GM18868 (cell line): ENCODE measurements at regions not wholly inside any gene's neighbourhood (a gene's known extent, or its start where the extent isn't known, plus 50 kb on each side); places are given as distances from the start of the nearest gene placed in this dataset.
A peak's percentile ranks its signal among the peaks of the same experiment; 100 is the strongest.

Experiments
- ATAC-seq: cut with Tn5 transposase; IDR thresholded peaks from one replicate; pipeline ENCODE4 v1.9.1; 2021; ENCODE audit warnings: mild to moderate bottlenecking, moderate library complexity; ENCODE audit not compliant: unreplicated experiment

DNA sequence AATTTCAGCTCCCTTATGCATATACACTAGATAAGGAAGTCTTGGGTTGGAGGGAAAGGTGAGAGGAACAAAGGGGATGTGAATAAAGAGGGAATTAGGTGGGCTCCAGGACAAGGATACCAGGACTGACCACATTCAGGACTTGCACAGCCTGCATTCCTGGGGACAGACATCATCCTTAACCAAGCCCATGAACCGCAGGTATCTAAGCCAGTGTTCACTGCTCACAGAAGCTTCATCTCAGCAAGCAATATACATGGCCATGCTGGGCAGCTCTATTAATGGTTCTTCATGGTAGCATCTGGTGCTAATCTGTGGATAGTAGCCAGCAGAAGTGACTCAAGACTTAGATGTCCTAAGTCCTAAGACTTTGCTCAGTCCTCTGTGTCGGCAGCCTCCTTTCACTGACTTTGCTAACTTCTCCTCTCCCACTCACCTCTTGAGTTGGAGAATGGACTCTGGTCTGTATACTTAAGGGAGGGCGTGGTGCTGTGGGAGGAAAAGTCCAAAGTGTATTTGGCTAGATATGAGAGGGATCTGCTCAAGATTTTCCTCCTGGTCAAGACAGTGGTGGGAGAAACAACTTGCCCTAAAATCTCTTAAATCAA, 136.1 kb downstream of the ASCL1 start:
- ATAC-seq, result no peak

DNA sequence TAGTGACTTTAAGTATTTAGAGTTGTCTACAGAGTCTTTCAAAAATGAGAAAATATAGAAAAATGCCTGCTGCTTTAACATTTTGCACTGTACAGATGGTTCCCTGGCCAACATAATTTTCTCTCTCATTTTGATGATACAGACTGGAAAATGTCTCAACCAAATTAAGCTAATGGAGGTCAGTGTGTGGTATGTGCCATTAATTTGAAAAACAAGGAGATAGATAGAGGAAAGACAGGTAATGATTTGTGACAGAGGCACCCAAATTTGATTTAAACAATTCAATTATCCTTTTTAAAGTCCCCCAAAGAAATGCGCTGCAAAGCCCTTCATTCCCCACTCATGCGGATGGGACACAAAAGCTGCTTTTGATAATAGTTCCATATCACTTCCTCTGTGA, 140.0 kb downstream of the ASCL1 start:
- ATAC-seq, result no peak

DNA sequence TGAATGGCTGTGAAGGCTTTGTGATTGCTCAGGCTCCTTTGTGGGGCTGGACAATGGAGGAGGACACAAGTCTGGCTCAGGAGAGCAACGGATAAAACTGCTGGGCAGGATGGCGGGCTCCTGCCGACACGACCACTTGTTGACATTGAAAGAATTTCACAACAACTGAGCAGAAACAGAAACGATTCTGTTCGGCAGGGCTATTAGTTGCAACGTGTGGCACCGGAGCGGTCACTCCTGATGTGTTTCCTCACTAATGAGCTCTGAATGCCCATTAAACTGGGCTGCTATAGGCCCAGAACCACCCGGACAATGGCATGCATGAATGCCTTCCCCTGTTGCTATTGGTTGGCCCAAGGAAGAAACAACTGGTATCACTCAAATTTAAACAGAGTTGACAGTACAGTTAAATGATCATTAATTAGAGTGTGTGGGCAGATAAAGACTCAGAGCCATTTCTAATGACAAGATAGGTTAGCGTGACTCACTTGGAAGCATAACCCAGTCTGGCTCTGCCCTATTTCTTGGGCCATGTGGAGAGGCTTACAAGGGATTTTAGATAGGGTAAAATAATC, 142.9 kb downstream of the ASCL1 start:
- no peak for ATAC-seq

DNA sequence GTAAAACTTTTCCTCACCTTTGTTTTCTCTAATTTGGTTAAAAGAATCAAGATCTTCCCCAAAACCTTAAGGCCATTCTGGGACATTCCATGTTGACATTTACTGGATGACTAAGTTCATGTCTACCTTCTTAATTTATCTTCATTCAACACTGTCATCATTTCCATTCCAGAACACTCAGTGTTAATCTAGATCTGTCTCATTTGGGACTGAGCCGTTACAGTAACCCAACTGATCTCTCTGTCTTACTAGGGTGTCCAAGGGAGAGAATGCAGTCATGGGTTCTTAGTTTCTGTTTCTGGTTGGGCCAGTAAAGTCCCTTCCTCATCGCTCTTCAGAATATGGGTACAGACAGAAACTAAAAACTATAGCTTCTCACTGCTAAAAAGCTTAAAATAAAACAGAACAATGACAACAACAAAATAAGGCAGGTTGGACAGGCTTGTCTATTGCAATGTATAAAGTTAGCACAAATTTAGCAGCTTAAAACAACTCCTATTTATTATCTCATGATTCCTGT, 144.8 kb downstream of the ASCL1 start:
- peak; percentile 81 for ATAC-seq

DNA sequence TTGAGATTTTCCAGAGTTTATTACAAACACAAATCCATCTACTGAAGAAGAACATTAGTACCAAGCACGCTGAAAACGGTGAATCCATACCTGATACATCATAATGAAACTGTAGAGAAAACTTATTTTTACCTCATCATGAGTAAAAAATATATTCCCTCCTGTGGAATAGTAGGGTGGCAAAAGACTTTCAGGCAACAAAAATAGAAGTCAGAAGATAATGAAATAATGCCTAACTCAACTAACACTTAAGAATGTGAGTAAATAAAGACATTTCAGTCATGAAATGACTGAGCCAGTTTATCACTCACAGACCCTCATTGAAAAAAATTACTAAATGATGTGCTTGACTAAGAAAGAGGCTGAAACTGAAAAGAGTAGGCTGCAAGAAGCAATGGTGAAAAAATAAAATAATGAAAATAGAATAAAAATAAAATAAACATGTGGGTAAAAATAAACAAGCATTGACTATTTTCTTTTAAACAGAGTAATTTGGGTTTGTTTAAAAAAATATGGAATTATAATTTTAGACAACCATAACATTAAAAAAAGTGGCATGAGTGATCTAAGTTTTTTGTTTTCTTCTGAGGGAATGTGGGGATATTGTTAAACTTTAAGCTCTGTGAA, 148.6 kb downstream of the ASCL1 start:
- ATAC-seq, result peak; percentile 58

DNA sequence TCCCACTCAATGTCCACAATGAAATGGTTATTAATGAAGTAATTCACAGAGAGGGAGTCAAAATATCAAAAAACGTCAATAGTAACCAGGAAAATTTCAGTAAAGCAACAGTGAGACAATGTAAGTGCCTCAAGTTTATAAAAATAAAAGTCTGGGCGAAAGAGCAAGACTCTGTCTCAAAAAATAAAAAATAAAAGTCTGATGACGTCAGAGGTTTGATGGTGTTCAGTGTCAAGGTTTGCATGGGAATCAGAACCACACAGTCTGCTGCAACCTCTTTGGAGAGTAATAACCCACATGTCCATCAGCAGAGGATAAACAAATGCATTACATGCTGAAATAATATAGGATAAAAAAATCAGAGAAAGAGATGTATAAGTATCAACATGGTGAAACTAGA, 152.4 kb downstream of the ASCL1 start:
- ATAC-seq, result no peak

DNA sequence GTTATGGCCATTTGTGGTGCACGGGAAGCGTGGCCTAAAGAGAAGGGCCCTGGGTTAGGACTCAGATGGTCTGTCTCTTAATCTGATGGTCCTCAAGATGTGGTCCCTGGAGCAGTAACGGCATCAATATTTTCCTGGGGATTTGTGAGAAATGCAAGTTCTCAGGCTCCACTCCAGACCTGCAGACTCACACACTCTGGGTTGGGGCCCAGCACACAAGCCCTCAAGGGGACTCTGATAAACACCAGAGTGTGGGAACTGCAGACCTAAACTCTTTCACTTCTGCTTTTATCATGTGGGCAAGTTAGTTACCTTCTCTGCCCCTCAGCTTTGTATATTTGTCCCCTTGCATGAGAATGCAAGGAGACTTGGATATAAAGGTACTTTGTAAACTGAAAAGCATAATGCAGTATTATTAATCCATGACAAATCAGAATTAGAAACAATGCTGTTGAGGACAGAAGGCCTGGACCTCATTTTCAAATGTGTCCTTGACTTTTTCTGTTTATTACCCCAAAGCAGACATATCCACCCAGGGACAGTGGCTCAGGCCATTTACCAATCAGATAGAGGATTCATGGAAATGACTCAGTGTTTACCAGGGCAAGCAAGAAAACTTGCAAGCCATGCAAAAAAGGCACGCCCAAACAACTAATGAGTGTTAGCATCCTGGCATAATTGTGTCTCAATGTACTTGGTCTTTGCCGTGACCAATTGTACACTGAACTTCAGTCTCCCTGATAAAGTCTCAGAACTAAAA, 157.0 kb downstream of the ASCL1 start:
- peak; percentile 98 for ATAC-seq

DNA sequence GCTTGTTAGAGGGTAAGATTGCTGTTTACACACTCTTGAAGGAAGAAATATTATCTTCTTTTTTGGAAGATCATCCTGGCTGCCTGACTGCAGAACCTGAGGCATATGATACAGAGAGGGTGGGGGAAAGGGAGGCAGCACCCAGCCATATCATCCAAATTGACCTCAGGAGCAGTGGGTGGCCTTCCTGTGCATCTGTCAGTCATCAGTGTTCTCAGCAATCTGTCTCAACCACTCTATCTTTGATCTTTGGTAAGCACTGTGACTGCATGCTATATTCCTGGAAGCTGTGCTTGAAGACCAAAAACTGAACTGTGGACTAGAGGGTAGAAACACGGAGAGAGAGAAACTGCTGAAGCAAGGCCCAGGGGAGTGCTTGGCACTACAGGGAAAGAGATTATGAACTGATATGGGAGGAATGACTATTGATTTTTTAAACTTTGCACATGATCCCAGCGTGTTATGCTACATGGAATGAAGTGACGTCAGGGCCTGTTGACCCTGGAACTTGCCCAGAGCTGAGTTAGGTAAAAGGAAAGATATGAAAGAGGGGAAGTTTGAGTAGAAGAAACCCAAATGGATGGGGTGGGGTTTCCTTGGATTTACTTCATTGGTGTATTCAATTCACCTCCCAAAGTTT, 171.5 kb downstream of the ASCL1 start:
- no peak for ATAC-seq

DNA sequence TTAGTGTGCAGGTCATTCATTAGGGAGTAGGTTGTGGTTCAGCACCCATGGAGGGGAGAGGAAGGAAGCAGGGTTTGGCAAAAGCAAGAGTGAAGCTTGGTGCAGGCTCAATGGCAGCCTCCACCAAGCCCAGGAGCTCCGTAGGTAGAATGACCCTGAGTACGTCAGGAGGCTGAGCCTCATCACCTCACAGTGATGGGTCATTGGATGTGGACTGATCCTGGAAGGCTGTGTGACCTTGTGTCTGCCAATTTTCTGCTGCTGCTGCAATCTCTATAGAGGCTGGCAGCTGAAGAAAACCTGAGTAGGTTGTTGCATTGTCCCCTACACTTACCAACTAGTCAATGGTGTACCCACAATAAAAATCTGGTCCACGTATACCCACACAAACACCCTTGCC, 173.1 kb downstream of the ASCL1 start:
- ATAC-seq, result no peak

DNA sequence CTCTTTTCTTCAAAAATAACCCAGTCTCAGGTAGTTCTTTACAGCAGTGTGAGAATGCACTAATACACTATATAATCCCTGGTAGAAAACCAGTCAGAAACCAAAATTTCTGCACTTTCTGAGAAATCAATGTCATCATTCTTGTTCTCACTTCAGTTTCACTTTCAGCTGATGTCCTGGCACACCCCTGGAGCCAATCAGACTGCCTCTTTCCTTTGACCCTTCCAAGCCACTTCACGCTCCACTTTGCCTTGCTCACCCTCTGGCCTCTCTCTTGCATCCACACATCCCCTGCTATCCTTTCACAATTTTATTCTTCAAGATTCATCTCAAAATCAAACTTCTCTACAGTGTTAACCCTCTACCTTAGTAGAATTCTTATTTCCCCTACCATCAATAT, 181.1 kb downstream of the ASCL1 start:
- no peak for ATAC-seq

DNA sequence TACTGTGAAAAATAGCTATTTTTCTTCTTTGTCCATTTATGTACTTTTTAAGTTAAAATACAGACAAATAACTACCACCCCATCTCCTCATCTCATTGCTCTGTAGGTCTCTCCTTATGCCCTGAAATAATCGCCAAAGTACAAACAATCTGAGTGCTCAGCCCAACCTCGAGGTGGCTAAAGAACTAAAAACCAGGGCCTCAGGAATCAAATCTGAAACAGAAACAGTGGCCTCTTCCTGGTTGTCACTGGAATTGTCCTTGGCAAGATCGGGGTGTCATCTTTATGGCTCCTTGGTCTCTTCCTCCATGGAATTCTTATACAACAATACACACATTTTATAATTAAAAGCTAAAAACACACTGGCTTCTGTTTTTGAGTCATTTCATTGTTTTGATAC, 182.4 kb downstream of the ASCL1 start:
- ATAC-seq, result no peak

DNA sequence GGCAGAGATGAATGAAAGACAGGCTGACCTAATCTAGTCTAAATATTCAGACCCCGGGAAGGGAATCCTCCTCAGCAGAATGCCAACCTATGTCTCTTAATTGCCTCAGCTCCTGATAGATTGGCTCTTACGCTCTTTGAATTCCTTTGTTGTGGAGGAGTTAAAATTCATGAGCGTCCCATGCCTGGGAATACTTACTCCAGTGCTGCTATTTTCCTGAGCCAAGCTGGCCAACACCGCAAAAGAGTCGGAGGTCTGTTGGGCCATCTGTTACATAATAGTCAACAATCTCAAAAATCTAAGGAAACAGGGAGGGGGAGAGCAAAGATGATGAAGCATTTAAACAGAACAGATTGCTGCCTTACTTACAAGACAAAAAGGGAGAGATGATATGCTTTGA, 182.8 kb downstream of the ASCL1 start:
- no peak for ATAC-seq

DNA sequence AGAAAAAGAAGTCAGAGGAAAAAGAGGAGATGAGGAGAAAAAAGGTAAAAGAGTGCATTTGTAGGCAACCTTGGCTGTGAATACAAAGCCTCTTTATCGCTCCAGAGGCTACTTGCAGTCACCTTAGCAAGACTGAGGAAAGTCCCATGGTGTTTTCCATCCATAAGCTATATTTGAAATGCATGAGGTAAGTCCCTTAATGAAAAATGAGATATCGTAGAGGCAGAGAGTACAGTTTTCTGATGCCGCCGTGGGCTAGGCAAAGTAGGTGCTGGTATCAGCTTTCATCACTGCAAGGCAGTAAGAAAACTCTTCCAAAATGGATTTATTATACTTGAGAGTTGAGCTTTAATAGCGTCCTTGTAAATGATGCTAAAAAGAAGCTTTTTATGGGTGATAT, 186.8 kb downstream of the ASCL1 start:
- peak; percentile 87 for ATAC-seq

DNA sequence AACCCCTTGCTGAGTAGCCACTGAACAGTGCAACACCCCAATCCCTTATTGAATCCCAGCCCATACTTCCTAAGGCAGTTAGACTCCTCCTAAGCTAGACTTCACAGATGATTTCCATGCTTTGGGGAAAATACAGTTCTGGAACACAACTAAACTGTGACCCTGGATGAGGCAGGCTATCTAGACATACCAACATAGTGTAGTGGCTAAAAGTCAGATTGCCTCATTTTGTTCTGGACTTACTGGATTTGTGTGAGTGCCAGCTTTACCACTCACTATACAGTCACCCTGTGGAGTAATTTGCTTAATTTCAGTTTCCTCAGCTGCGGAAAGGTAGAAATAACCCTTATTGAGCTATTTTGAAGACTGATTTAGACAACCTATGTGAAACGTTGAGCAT, 203.1 kb downstream of the ASCL1 start:
- ATAC-seq, result no peak

DNA sequence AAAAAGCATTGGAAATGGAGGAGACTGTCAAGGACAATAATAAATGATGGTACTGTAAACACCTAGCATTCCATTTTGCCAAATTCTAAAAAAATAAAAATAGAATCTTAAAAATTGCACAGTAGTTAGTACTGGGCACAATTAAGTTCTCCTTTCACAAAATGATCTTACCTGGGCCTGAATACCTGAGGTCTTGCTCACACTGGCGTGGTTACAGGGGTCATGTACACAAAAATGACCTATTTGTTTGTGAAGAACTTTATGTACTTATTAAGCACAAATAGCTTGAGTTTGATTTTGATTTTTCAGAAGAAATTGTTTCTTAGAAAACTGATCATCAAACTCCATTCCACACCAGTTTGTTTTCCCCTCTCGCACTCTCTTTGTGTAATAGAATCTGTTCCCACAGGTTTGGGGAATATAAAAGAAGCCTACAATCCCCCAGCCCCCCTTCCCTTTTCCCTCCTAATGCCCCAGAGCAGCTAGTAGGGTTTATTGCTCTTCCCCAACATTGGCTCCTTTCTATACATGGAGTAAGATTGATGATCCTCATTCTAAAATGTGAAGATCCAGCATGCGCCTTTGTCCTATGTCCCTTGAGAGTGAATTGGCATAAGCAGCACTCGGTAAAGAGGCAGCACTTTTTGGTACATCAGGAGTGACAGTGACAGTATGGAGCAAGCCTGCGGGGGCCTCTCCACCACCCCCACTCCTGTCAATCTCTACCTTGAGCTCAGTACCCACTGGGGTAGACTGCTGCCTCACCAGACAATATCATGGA, 204.3 kb downstream of the ASCL1 start:
- no peak for ATAC-seq

DNA sequence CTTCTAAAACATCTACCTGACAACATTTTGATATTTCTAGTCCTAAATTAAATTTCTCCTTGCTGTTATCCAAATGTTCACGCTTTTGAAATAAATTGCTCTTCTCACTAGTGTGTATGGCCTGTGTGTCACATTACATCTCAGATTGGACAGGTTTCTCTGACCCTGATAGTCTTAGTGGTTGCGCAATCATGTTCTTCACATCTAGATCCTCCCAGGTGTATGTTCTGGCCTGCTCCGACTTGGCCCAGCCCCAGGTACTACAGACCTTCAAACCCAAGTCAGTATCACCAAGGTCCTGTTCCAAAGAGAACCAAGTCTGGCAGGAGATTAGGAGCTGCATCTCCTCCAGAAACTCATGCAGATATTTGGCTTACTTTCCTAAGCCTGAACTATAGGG, 209.5 kb downstream of the ASCL1 start:
- ATAC-seq, result no peak

DNA sequence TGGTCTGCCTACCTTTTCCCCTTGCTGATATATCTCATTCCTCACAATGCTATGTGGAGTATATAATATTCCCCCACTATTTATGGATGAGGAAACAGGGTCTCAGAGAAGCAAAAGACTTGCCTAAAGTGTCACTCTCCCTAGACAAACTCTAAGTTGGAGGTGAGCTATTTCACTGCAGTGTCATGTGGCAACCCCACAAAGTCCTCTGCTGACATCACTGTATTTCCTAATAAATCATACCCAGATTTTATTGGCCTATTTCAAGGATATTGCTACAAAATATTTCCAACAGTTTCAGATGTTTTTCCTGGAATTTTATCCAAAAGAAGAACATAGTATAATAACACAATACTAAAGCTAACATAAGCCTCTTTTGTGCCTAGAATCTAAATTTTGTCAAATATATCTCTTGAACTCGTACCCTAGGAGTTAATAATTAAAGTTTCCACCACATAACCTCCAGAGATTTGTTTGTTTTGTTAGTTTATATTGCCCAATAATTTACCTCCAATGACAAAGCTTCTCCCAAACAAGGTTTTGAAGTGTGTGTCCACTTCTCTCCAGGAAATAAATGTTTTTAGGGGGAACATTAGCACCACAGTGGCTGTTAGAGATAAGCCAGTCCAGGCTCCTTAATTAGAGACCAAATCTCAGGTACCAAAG, 215.1 kb downstream of the ASCL1 start:
- ATAC-seq, result no peak

DNA sequence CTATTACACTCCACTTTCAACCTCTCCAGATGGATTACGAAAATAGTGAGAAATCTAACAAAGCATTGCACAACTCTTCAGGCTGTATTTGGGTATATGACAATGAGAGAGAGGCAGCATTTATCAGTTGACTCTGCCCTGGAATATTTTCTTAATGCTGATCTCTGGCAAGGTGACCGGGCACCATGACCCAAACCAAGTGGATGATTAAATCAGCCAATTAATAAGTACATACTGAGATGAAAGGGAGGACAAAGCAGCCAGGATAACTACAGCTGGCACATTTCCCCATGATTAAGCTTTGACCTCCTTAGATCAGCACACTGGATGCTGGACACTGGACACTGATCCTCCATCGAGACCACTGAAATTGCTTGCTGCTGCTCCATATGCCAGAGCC, 218.2 kb downstream of the ASCL1 start:
- no peak for ATAC-seq

DNA sequence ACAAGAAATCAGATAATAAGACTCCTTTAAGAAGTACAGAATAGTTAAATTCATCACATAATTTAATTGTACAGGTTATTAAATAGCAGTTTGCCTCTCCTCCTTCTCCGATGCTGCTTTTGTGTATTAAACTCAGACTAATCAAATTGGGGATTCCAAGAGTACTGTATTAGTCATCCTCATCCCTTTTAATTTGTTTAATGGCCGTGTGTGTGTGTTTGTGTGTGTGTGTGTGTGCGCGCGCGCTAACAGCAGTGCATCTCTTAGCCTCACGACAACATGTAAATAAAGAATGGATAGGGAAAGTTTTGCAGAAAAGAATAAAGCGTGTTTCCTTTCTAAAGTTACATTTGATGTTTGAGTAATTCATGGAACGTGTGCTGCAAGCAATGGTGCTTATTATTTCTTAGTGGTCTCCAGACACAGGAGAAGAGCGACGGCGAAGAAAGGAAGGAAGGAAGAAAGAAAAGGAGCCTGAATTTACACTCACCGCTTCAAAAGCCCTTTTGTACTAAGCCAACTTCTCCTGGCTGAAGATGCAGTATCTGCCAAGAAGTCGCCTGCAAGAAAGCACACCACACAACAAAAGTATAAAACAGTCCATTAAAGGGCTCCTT, 220.3 kb downstream of the ASCL1 start:
- ATAC-seq, result no peak
